GM12878 (cell line): ENCODE measurements at regions not wholly inside any gene's neighbourhood (a gene's known extent, or its start where the extent isn't known, plus 50 kb on each side); places are given as distances from the start of the nearest gene placed in this dataset.

Experiments
- ATAC-seq: fragments of 200-7000 bp; cut with Tn5 transposase; 3 replicates; pipeline ENCODE4 v1.9.1; 2020; ENCODE audit warnings: mild to moderate bottlenecking, moderate library complexity
- BruUV-seq: library from RNA; stranded (reverse); fragments of 400-500 nt; replicated peaks from 2 replicates; lab custom pipeline; 2021; lab: Mats Ljungman, UMichigan
- CTCF ChIA-PET: fragments of 300-600 bp; sonication (Branson Sonifier 250); formaldehyde crosslinking; extraction: SDS; loops from one replicate; lab custom pipeline; 2021; ENCODE audit warnings: inconsistent platforms; lab: Yijun Ruan, JAX
- POLR2A ChIA-PET: fragments of 350-600 bp; formaldehyde crosslinking; extraction: SDS; loops from one replicate; lab custom pipeline; 2021; ENCODE audit warnings: inconsistent platforms; lab: Charles Lee
- RAD21 ChIA-PET: fragments of 300-600 bp; sonication (Branson Sonifier 250); formaldehyde crosslinking; loops from one replicate; lab custom pipeline; 2023; ENCODE audit warnings: antibody characterized with exemption; ENCODE audit not compliant: unreplicated experiment; lab: Charles Lee
- SMC1A ChIA-PET: fragments of 300-600 bp; sonication (Branson Sonifier 250); formaldehyde crosslinking; loops from one replicate; lab custom pipeline; 2023; ENCODE audit not compliant: unreplicated experiment, uncharacterized antibody; lab: Charles Lee
- DNase-seq: peaks from one replicate; pipeline ENCODE4 v3.0.0-alpha.2; 2011; ENCODE audit warnings: low read depth, low spot score
- FAIRE-seq: peaks from 3 replicates; lab custom pipeline; 2011; peaks lifted over from hg19 to GRCh38; lab: Jason Lieb, UNC
- H2AFZ ChIP-seq: 2 replicates; pipeline ENCODE4 v1.6.0; 2011; ENCODE audit warnings: low read depth, low read length, control low read depth; ENCODE audit not compliant: control insufficient read depth
- H3K27ac ChIP-seq: 2 replicates; pipeline ENCODE4 v1.5.1; 2011; ENCODE audit warnings: control low read depth; ENCODE audit not compliant: control insufficient read depth, insufficient read depth
- H3K27me3 ChIP-seq, 2 experiments: replicated peaks in 1 of 2; 2 replicates each; pipeline versions ENCODE4 v1.6.0 to v1.6.1; 2011; ENCODE audit warnings: low read length in 1 of 2; ENCODE audit not compliant: control insufficient read depth in 2 of 2, insufficient read depth in 2 of 2
- H3K36me3 ChIP-seq, 2 experiments: 2 replicates each; pipeline ENCODE4 v1.5.1; 2011; ENCODE audit warnings: low read length in 1 of 2; ENCODE audit not compliant: control insufficient read depth in 2 of 2, insufficient read depth in 2 of 2
- H3K4me1 ChIP-seq: 2 replicates; pipeline ENCODE4 v1.6.1; 2011; ENCODE audit warnings: mild to moderate bottlenecking, low read length, moderate library complexity, mixed read lengths; ENCODE audit not compliant: control insufficient read depth, insufficient read depth
- H3K4me2 ChIP-seq: 2 replicates; pipeline ENCODE4 v1.6.0; 2011; ENCODE audit warnings: control low read depth; ENCODE audit not compliant: control insufficient read depth, insufficient read depth
- H3K4me3 ChIP-seq: fragments of 200-600 bp; sonication (generic); 2 replicates; pipeline ENCODE4 v1.5.1; 2016
- H3K79me2 ChIP-seq: 2 replicates; pipeline ENCODE4 v1.6.0; 2011; ENCODE audit warnings: low read length; ENCODE audit not compliant: control insufficient read depth, insufficient read depth
- H3K9ac ChIP-seq: 2 replicates; pipeline ENCODE4 v1.8.0; 2011; ENCODE audit warnings: low read length, control low read depth, mixed read lengths; ENCODE audit not compliant: control insufficient read depth, insufficient read depth
- H3K9me3 ChIP-seq: replicated peaks from 3 replicates; pipeline ENCODE4 v1.5.1; 2011; ENCODE audit warnings: mild to moderate bottlenecking, low read length; ENCODE audit not compliant: control insufficient read depth, insufficient read depth
- H4K20me1 ChIP-seq: 2 replicates; pipeline ENCODE4 v1.6.0; 2011; ENCODE audit not compliant: control insufficient read depth, insufficient read depth
- EP300 ChIP-seq, 2 experiments: fragments of 150-350 bp in 1 of 2; IDR thresholded peaks; 2 replicates each; pipeline ENCODE4 v1.6.1; 2011 to 2012; ENCODE audit warnings: low read depth in 2 of 2, low read length in 2 of 2, borderline replicate concordance in 1 of 2, improper control_type of control experiment in 1 of 2, inconsistent platforms in 1 of 2; ENCODE audit not compliant: control insufficient read depth in 1 of 2
- FOS ChIP-seq: IDR thresholded peaks from 3 replicates; pipeline ENCODE4 v1.6.1; 2011; ENCODE audit warnings: borderline replicate concordance; ENCODE audit not compliant: insufficient read length; ENCODE audit errors: extremely low read depth
- SP1 ChIP-seq: IDR thresholded peaks from one replicate; pipeline ENCODE4 v1.6.1; 2011; ENCODE audit warnings: low read depth, low read length
- TCF12 ChIP-seq: IDR thresholded peaks from 2 replicates; pipeline ENCODE4 v1.6.1; 2011; ENCODE audit warnings: low read depth, mild to moderate bottlenecking, low read length
- WGBS: methylation state at CpG from one replicate; pipeline ENCODE4 v1.1.6; 2016; ENCODE audit warnings: low lambda C conversion rate; ENCODE audit not compliant: insufficient replicate concordance, insufficient coverage; ENCODE audit errors: missing lambda C conversion rate; 5-methylcytosine and 5-hydroxymethylcytosine counted together
- in situ Hi-C: fragments of 300-500 bp; cut with MboI; formaldehyde crosslinking; loops from 9 replicates; pipeline ENCODE4 v1.14.3; 2018; ENCODE audit warnings: mixed read lengths
- intact Hi-C: fragments of 100-400 bp; cut with micrococcal nuclease; formaldehyde crosslinking; loops from one replicate; pipeline ENCODE4 v1.14.2; 2022; ENCODE audit not compliant: unreplicated experiment
- TF ChIP-seq, protein P1 (sequence below): IDR thresholded peaks from 2 replicates; pipeline ENCODE4 v1.6.1; 2012; ENCODE audit warnings: low read length, inconsistent platforms
- TF ChIP-seq, protein P2 (sequence below): IDR thresholded peaks from 2 replicates; pipeline ENCODE4 v1.6.1; 2012; ENCODE audit warnings: low read depth, low read length, improper control_type of control experiment

GRCh38 chr12:33012226-33012625, 115.6 kb upstream of the PKP2 start:
- Histone ChIP-seq H3K27ac (no peak overlapping the region), H3K9me3 (no peaks in the 10 kb centered on the region), H3K9ac (no peak overlapping the region), H3K79me2 (no peaks in the 10 kb centered on the region), H3K4me1 (no peaks in the 10 kb centered on the region), H3K36me3 (no peaks in the 10 kb centered on the region), H2AFZ (no peak overlapping the region), H3K4me3 (no peak overlapping the region), H4K20me1 (no peaks in the 10 kb centered on the region), H3K27me3 (no peaks in the 10 kb centered on the region), H3K4me2 (no peak overlapping the region)
- intact Hi-C loops = no loop called here
- TF ChIP-seq TCF12 (no peak), FOS (no peak), SP1 (no peak), EP300 (IDR thresholded peaks at IDR 0.05; ENCODE audit: borderline replicate concordance in 1 of 2, control insufficient read depth in 1 of 2, low read depth in 2 of 2, low read length in 2 of 2) (no peak)
- TF ChIP-seq, protein P1, sequence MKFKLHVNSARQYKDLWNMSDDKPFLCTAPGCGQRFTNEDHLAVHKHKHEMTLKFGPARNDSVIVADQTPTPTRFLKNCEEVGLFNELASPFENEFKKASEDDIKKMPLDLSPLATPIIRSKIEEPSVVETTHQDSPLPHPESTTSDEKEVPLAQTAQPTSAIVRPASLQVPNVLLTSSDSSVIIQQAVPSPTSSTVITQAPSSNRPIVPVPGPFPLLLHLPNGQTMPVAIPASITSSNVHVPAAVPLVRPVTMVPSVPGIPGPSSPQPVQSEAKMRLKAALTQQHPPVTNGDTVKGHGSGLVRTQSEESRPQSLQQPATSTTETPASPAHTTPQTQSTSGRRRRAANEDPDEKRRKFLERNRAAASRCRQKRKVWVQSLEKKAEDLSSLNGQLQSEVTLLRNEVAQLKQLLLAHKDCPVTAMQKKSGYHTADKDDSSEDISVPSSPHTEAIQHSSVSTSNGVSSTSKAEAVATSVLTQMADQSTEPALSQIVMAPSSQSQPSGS = no peak
- TF ChIP-seq, protein P2, sequence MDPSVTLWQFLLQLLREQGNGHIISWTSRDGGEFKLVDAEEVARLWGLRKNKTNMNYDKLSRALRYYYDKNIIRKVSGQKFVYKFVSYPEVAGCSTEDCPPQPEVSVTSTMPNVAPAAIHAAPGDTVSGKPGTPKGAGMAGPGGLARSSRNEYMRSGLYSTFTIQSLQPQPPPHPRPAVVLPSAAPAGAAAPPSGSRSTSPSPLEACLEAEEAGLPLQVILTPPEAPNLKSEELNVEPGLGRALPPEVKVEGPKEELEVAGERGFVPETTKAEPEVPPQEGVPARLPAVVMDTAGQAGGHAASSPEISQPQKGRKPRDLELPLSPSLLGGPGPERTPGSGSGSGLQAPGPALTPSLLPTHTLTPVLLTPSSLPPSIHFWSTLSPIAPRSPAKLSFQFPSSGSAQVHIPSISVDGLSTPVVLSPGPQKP = no peak
- FAIRE-seq = no peak
- RAD21 ChIA-PET = no interaction called here
- POLR2A ChIA-PET = no interaction called here
- BruUV-seq = no TSS peak
- 35% methylated on average over 3 of the region's 3 CpGs for WGBS
- CTCF ChIA-PET = interaction anchor here (0.7 kb wide), 1 partner anchor 41 kb away, joined by 3 read pairs; no protein-coding TSS in a partner anchor
- in situ Hi-C loops = no loop called here
- SMC1A ChIA-PET = no interaction called here
- no peak for DNase-seq
- ATAC-seq = no peak
